Peyer's patch (tissue), 4 donors: ENCODE measurements at regions not wholly inside any gene's neighbourhood (a gene's known extent, or its start where the extent isn't known, plus 50 kb on each side); places are given as distances from the start of the nearest gene placed in this dataset.

ENCODE experiments used
- POLR2A ChIP-seq, 2 donors: fragments of 450-650 bp; IDR thresholded peaks; one replicate each; pipeline ENCODE4 v1.5.1; 2017; ENCODE audit warnings: antibody characterized with exemption in 2 of 2, mild to moderate bottlenecking in 2 of 2, moderate library complexity in 2 of 2
- TF ChIP-seq, protein P1 (sequence below), 6 experiments: fragments of 450-650 bp in 4 of 6; fragments of 200-600 bp in 2 of 6; sonication (generic) in 1 of 6; IDR thresholded peaks; one replicate each; pipeline ENCODE4 v1.5.1; 2017 to 2019; ENCODE audit warnings: antibody characterized with exemption in 6 of 6, mild to moderate bottlenecking in 3 of 6, moderate library complexity in 1 of 6

DNA sequence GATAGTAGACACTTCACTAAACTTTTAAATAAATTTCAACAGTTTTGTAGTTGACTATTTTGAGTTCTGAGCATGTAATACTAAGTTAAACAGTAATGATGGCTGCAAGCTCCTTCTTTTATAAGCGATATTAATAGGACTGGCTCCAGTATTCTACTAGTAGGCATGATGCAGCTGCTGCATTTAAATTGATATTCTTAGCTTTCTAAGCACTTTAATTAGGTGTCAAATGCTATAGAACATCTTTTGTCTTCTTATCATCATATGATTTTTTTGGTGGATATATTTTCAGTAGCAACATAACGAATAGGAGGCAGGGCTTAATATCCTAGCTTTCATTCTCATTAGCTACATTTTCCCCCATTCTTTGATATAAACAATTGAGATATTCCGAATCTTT lies 141.1 kb downstream of the FBXO4 start:
- TF ChIP-seq, protein P1, sequence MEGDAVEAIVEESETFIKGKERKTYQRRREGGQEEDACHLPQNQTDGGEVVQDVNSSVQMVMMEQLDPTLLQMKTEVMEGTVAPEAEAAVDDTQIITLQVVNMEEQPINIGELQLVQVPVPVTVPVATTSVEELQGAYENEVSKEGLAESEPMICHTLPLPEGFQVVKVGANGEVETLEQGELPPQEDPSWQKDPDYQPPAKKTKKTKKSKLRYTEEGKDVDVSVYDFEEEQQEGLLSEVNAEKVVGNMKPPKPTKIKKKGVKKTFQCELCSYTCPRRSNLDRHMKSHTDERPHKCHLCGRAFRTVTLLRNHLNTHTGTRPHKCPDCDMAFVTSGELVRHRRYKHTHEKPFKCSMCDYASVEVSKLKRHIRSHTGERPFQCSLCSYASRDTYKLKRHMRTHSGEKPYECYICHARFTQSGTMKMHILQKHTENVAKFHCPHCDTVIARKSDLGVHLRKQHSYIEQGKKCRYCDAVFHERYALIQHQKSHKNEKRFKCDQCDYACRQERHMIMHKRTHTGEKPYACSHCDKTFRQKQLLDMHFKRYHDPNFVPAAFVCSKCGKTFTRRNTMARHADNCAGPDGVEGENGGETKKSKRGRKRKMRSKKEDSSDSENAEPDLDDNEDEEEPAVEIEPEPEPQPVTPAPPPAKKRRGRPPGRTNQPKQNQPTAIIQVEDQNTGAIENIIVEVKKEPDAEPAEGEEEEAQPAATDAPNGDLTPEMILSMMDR (IDR thresholded peaks at IDR 0.05) = no peak
- no peak for TF ChIP-seq POLR2A (IDR thresholded peaks at IDR 0.05)
